ENCODE measurements at regions not wholly inside any gene's neighbourhood (a gene's known extent, or its start where the extent isn't known, plus 50 kb on each side); places are given as distances from the start of the nearest gene placed in this dataset.

GRCh38 chr6:139641376-139641775 is 266.9 kb upstream of the CITED2 start:
- DNase-seq (ENCODE audit: low read depth in 2 of 2): no peak

- no peak for DNase-seq (ENCODE audit: low read depth in 2 of 2)
These were observed 266.5 kb upstream of the CITED2 start for GRCh38 chr6:139640921-139641320.

DNA sequence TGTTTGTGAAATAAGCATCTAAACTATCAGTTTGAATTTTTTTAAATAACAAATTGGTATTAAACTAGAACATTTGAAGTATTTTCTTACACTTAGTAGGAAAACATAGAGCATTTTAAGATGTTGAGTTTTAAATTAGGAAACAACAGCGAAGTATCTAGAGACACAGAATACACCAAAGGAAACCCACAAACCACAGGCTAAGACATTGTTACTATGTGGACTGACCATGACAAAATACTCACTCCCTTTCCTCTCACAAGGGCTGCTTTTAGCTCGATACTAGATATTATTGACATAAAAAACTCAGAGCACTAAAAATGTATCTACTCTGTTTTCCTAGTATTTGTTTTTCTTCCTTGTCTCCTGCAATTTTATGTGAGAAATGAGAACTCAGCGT is 266.0 kb upstream of the CITED2 start:
- DNase-seq (ENCODE audit: low read depth in 2 of 2): no peak

- no peak for DNase-seq (ENCODE audit: low read depth in 2 of 2)
These were observed 265.1 kb upstream of the CITED2 start for GRCh38 chr6:139639507-139639906.

DNA sequence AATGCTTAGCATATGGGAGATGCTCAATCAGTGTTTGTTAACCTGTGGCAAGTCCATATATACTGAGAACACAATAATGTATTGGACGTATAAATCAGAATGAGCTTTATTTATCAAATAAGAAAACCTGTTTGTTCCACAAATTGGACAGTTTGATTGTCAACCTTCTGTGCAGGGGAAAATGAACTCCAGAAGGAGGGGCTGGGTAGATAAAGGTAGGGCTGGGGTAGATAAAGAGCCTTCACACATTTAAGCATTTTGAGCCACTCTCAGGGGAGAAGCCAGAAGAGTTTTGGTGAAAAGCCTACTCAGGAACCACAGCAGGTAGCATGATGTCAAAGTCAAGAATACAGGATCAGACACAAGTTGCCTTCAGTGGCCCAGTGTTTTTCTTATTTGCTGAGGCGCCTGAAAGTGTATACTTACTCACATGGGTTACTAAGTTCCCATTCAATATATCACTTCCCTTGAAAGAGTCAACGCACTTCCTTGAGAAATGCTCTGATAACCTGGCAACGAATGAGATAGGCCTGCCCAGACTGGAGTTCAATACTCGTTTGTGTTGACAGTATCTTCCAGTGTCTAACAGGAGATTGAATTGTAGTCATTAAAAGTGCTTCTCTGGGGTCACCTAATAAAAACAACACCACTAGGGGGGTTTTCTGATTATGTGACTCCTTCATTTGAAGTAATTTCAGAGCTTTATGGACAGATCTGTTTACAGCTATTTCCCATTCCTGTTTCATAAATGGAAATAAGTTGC is 263.9 kb upstream of the CITED2 start:
- DNase-seq (ENCODE audit: low read depth in 2 of 2): no peak

GRCh38 chr6:139637766-139638165 is 263.3 kb upstream of the CITED2 start:
- DNase-seq (ENCODE audit: low read depth in 2 of 2): no peak

DNA sequence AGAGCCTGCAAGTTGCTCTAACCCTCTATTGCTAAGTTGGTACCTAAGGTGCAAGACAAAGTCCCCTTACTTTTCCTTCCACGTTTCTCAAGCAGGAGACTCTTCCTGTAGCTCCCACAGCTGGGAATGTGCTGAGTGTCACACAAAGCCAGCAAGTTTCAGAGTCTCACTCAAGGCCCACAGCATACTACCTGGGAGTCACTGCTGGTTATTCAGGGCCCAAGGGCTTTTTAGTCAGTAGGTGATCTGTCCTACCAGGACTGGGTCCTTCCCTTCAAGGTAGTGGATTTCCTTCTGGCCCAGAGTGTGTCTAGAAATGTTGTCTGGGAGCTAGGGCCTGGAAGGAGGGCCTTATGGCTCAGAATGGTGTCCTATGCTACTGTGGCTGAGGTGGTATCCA is 261.9 kb upstream of the CITED2 start:
- no peak for DNase-seq (ENCODE audit: low read depth in 2 of 2)

DNA sequence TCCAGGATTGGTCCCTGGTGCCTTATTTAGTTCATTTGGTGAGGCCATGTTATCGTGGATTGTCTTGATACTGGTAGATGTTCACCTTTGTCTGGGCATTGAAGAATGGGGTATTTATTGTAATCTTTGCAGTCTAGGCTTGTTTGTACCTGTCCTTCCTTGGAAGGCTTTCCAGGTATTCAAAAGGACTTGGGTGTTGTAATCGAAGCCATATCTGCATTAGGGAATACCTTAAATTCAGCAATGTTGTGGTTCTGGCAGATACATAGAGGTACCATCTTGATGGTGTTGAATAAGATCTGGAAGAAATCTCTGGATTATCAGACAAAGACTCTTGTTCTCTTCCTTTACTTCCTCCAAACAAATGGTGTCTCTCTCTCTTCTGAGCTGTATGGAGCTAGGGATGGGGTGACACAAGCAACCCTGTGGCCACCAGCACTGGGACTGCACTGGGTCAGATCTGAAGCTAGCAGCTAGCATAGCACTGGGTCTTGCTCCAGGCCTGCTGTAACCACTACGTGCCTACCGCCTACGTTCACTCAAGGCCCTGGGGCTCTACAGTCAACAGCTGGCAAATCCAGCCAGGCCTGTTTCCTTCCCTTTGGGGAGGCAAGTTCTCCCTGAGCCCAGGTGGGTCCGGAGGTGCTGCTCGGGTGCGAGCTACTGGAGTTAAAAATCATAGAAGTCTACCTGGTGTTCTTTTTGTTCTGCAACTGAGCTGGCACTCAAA is 261.1 kb upstream of the CITED2 start:
- no peak for DNase-seq (ENCODE audit: low read depth in 2 of 2)

GRCh38 chr6:139632840-139633239 is 258.4 kb upstream of the CITED2 start:
- no peak for DNase-seq (ENCODE audit: low read depth in 2 of 2)

- DNase-seq (ENCODE audit: low read depth in 2 of 2): no peak
These were observed 253.8 kb upstream of the CITED2 start for GRCh38 chr6:139628270-139628669.

GRCh38 chr6:139627091-139627490 is 252.6 kb upstream of the CITED2 start:
- no peak for DNase-seq (ENCODE audit: low read depth in 2 of 2)

- DNase-seq (ENCODE audit: low read depth in 2 of 2): no peak
These were observed 251.8 kb upstream of the CITED2 start for GRCh38 chr6:139625998-139626975.

DNA sequence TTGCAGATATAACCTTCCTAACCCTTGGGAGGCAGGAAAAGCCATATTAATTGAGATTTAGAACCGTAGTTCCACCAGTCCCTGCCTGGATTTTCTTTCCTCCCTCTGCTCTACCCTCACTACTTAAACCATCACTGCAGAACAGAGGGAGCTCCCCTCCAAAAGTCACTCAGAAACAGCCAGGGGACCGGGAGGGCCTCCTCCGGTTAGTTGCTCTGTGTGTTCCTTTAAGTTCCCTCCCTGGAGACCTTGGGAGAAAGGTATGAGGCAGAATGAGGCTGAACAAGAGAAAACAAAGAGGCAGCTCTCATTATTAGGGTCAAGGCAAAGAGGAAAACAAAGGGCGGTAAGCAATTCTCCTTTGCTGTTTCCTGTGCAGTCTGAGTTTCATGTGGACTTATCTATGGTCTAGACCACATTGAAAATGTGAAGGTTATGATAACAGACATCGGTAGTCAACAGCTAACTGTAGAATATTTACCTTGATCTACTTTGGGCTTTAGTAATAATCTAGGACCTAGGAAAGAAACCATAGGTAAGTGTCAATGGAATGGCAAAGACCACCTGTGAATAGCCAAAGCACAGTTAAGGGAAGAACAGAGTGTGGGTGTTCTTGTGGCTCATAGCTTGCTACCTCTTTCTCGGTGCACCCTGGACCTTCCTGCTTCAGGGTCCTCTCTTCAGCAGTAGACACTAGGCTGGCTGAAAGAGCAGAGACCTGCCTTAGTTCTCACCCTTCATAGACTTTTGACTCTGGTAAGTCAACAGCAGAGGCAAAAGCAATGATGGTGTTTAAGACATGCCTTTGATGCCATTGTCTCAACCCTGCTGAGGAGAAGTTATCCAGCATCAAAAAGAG is 250.9 kb upstream of the CITED2 start:
- no peak for DNase-seq (ENCODE audit: low read depth in 2 of 2)

DNA sequence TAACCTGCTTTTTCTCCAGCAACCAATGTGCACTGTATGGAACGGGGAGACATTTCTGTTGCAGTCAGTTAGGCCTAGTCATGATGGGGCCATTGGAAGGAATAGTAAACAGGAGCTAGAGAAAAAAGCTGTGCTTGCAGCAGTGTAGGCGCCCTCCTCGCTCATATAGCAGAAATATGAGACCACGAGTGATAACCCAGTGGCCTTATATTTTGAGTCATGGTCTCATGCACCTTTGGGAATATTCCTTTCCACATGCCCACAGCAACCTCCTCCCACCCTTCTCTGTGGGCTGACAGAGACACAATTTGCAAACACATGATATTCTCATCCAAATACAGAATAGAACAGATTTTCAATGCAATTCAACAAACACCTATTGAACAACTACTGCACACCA is 248.9 kb upstream of the CITED2 start:
- DNase-seq (ENCODE audit: low read depth in 2 of 2): no peak

- DNase-seq (ENCODE audit: low read depth in 2 of 2): no peak
These were observed 239.0 kb upstream of the CITED2 start for GRCh38 chr6:139613496-139613895.

DNA sequence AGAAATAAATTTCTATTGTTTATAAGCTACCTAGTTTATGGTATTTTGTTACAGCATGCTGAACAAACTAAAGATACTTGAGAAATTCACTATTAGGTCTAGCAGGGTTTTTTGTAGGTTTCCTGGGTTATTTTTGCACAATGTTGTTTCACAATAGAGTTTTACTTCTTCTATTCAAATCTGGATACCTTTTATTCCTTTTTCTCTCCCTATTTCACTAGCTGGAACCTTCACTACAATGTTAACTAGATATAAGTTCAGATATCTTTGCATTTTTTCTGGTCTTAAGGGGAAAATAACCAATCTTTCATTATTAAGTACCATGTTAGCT is 237.7 kb upstream of the CITED2 start:
- no peak for DNase-seq (ENCODE audit: low read depth in 2 of 2)

GRCh38 chr6:139611327-139612134 is 237.1 kb upstream of the CITED2 start:
- no peak for DNase-seq (ENCODE audit: low read depth in 2 of 2)

DNA sequence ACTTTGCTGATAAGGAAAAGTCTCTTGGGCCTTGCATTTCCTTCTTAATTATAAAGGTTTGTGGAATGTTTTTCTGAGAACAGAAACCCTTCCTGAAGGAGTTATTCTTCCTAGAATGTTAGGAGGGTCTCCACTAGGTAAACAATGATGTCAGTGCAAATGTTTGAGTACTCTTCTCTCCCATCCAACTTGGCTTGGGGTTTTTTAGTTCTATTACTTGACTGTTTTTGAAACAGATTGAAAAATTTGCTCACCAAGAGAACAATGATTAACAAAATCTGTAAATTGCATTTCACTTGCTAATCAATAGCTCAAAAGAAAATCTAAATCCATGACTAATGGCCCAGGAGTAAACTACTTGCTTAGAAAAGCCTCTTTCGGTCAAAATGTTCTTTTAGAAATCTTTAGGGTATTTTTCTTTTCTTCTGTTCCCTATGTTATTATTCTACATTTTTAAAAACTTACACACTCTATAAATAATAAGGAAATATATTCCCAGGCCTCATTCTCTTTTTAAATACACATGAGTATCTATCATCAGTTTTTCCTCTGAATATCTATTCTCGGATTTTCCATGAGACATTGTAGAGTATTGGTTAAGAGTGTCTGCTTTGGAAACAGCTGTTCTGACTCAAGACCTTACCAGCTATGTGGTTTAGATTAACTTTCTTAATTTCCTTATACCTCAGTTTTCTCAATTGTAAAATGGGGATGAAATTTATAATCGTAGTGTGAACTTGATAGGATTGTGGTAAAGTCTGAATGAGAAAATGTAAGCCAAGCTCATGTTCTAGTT is 234.2 kb upstream of the CITED2 start:
- DNase-seq (ENCODE audit: low read depth in 2 of 2): no peak

DNA sequence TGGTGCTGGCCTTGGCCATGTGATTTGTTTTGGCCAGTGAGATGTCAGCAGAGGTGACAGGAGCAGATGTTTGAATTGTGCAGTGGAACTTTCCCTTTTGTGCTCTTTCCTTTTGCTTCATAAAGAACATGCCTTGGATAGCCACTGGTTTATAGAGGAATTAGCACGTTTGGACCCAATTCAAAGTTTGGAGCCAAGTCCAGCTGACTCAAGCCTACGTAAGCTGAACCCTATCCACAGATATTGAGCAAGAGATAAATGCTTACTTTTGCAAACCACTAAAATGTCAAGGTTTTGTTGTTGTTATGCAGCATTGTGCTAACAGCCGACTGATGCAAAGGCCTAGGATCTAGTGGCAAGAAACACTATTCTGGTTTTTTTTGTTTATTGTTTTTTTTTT is 230.9 kb upstream of the CITED2 start:
- DNase-seq (ENCODE audit: low read depth in 2 of 2): no peak

- no peak for DNase-seq (ENCODE audit: low read depth in 2 of 2)
These were observed 229.1 kb upstream of the CITED2 start for GRCh38 chr6:139603581-139603980.
